GM12873 (cell line): ENCODE measurements at regions not wholly inside any gene's neighbourhood (a gene's known extent, or its start where the extent isn't known, plus 50 kb on each side); places are given as distances from the start of the nearest gene placed in this dataset.

Experiments
- CTCF ChIP-seq: IDR thresholded peaks from 2 replicates; pipeline ENCODE4 v1.5.1; 2012; ENCODE audit warnings: low read depth, mild to moderate bottlenecking, moderate library complexity, low read length, control low read depth; ENCODE audit not compliant: insufficient read depth; ENCODE audit errors: missing control alignments

GRCh38 chr3:158916111-158916510 lies 114.3 kb downstream of the MFSD1 start:
- TF ChIP-seq CTCF: no peak

- peak; percentile 85 for TF ChIP-seq CTCF
Measured at GRCh38 chr3:158918008-158918407, 116.2 kb downstream of the MFSD1 start.

- no peak for TF ChIP-seq CTCF
Measured at GRCh38 chr3:158918451-158918850, 116.6 kb downstream of the MFSD1 start.

GRCh38 chr3:158920371-158920770 lies 118.5 kb downstream of the MFSD1 start:
- no peak for TF ChIP-seq CTCF

GRCh38 chr3:158925021-158925420 lies 123.2 kb downstream of the MFSD1 start:
- no peak for TF ChIP-seq CTCF

- TF ChIP-seq CTCF: no peak
Measured at GRCh38 chr3:158925828-158926494, 124.1 kb downstream of the MFSD1 start.

- TF ChIP-seq CTCF: no peak
Measured at GRCh38 chr3:158935846-158936245, 134.0 kb downstream of the MFSD1 start.
